Trophoblast cell (in vitro differentiated cells and primary cell): ENCODE measurements at regions not wholly inside any gene's neighbourhood (a gene's known extent, or its start where the extent isn't known, plus 50 kb on each side); places are given as distances from the start of the nearest gene placed in this dataset.
A peak's percentile ranks its signal among the peaks of the same experiment; 100 is the strongest.
"Not testable (repeated sequence)": the region's sequence is repeated elsewhere in the genome, so short reads cannot be mapped to it uniquely, and the experiment has no call there.

ENCODE experiments used
- DNase-seq, 2 donors: peaks; one replicate each; pipeline ENCODE4 v3.0.0-alpha.2; 2016
- H2AFZ ChIP-seq: 2 replicates; pipeline ENCODE4 v1.6.1; 2013; ENCODE audit warnings: low read length, moderate library complexity, mild to moderate bottlenecking; ENCODE audit not compliant: insufficient read depth, poor library complexity
- H2AK5ac ChIP-seq: 2 replicates; pipeline ENCODE4 v1.6.1; 2013; ENCODE audit warnings: mild to moderate bottlenecking, low read length
- H2BK120ac ChIP-seq: 2 replicates; pipeline ENCODE4 v1.6.1; 2013; ENCODE audit warnings: low read length, mild to moderate bottlenecking, moderate library complexity; ENCODE audit not compliant: insufficient read depth, poor library complexity
- H2BK12ac ChIP-seq: 2 replicates; pipeline ENCODE4 v1.6.1; 2013; ENCODE audit warnings: mild to moderate bottlenecking, low read length, moderate library complexity
- H2BK5ac ChIP-seq: 2 replicates; pipeline ENCODE4 v1.6.1; 2013; ENCODE audit warnings: low read length, low read depth, moderate library complexity, mild to moderate bottlenecking; ENCODE audit not compliant: poor library complexity
- H3K14ac ChIP-seq: 2 replicates; pipeline ENCODE4 v1.6.1; 2013; ENCODE audit warnings: mild to moderate bottlenecking, low read length
- H3K18ac ChIP-seq: 2 replicates; pipeline ENCODE4 v1.6.1; 2013; ENCODE audit warnings: mild to moderate bottlenecking, low read length
- H3K23ac ChIP-seq: 2 replicates; pipeline ENCODE4 v1.6.1; 2013; ENCODE audit warnings: low read length
- H3K27ac ChIP-seq: 2 replicates; pipeline ENCODE4 v1.5.1; 2013; ENCODE audit warnings: low read depth, mild to moderate bottlenecking, inconsistent platforms, low read length, moderate library complexity
- H3K27me3 ChIP-seq: 2 replicates; pipeline ENCODE4 v1.6.1; 2013; ENCODE audit warnings: inconsistent platforms, mild to moderate bottlenecking, low read length, moderate library complexity; ENCODE audit not compliant: insufficient read depth
- H3K36me3 ChIP-seq, 2 experiments: 1 replicate in 1 of 2; 2 replicates in 1 of 2; pipeline ENCODE4 v1.6.1; 2013; ENCODE audit warnings: low read length in 2 of 2, mild to moderate bottlenecking in 2 of 2, moderate library complexity in 1 of 2; ENCODE audit not compliant: insufficient read depth in 2 of 2, control insufficient read depth in 1 of 2
- H3K4ac ChIP-seq: 2 replicates; pipeline ENCODE4 v1.6.1; 2013; ENCODE audit warnings: low read depth, mild to moderate bottlenecking, low read length, moderate library complexity
- H3K4me1 ChIP-seq, 2 experiments: 1 replicate in 1 of 2; 2 replicates in 1 of 2; pipeline ENCODE4 v1.6.1; 2013; ENCODE audit warnings: low read length in 2 of 2, mild to moderate bottlenecking in 2 of 2, moderate library complexity in 1 of 2; ENCODE audit not compliant: insufficient read depth in 2 of 2, control insufficient read depth in 1 of 2
- H3K4me2 ChIP-seq: 2 replicates; pipeline ENCODE4 v1.6.1; 2013; ENCODE audit warnings: inconsistent platforms, mild to moderate bottlenecking, low read length, moderate library complexity
- H3K4me3 ChIP-seq: 2 replicates; pipeline ENCODE4 v1.5.1; 2013; ENCODE audit warnings: mild to moderate bottlenecking, low read depth, low read length, inconsistent platforms
- H3K79me1 ChIP-seq: one replicate; pipeline ENCODE4 v1.6.1; 2013; ENCODE audit warnings: low read length
- H3K79me2 ChIP-seq: 2 replicates; pipeline ENCODE4 v1.6.1; 2013; ENCODE audit warnings: low read length, mild to moderate bottlenecking; ENCODE audit not compliant: control insufficient read depth, insufficient read depth, poor library complexity
- H3K9ac ChIP-seq: 2 replicates; pipeline ENCODE4 v1.6.1; 2013; ENCODE audit warnings: mild to moderate bottlenecking, low read length
- H3K9me3 ChIP-seq: 2 replicates; pipeline ENCODE4 v1.6.1; 2013; ENCODE audit warnings: low read depth, mild to moderate bottlenecking, control low read depth, inconsistent platforms, low read length; ENCODE audit not compliant: insufficient read depth
- H4K12ac ChIP-seq: 2 replicates; pipeline ENCODE4 v1.6.1; 2013; ENCODE audit warnings: low read depth, mild to moderate bottlenecking, low read length, moderate library complexity
- H4K8ac ChIP-seq: 2 replicates; pipeline ENCODE4 v1.6.1; 2013; ENCODE audit warnings: low read depth, mild to moderate bottlenecking, low read length, moderate library complexity
- H4K91ac ChIP-seq: one replicate; pipeline ENCODE4 v1.6.1; 2013; ENCODE audit warnings: low read depth, mild to moderate bottlenecking, low read length, moderate library complexity
- WGBS: extraction: QIAGEN DNeasy Blood & Tissue Kit; methylation state at CpG from one replicate; pipeline ENCODE4 v1.1.7; 2013; ENCODE audit warnings: missing lambda C conversion rate; ENCODE audit not compliant: insufficient read length, insufficient coverage; ENCODE audit errors: extremely low coverage; 5-methylcytosine and 5-hydroxymethylcytosine counted together

DNA sequence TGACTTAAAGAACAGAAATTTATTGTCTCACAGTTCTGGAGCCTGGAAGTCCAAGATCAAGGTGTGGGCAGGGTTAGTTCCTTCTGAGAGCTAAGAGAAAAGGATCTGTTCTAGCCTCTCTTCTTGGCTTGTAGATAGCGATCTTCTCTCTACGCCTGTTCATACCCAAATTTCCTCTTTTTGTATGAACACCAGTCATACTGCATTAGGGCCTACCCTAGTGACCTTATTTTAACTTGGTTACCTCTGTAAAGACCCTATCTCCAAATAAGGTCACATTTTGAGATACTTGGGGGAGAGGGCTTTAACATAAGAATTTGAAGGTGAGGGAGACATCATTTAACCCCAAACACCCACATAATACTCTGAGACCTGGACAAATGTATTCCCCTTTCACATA is 55.6 kb upstream of the SPP1 start:
- Histone ChIP-seq H4K91ac (no peak overlapping the region), H4K8ac (no peak overlapping the region), H3K79me1 (peaks cover 9% of the 10 kb centered on the region), H3K27me3 (no peaks in the 10 kb centered on the region), H3K79me2 (no peaks in the 10 kb centered on the region), H2AK5ac (no peak overlapping the region), H2AFZ (no peak overlapping the region), H4K12ac (no peak overlapping the region), H2BK120ac (peak overlapping the region; percentile 55), H3K18ac (no peak overlapping the region), H3K14ac (no peak overlapping the region), H3K36me3 (no peaks in the 10 kb centered on the region), H3K9ac (no peak overlapping the region), H3K4me1 (peaks cover 6 to 18% of the 10 kb centered on the region in 2 experiments), H3K4ac (no peak overlapping the region), H3K27ac (peak overlapping the region; percentile 67), H3K4me2 (no peak overlapping the region), H3K9me3 (no peaks in the 10 kb centered on the region), H3K23ac (no peak overlapping the region), H3K4me3 (no peak overlapping the region), H2BK5ac (no peak overlapping the region), H2BK12ac (no peak overlapping the region)
- DNase-seq = no peak
- WGBS = no CpG with 5 or more reads among the region's 2 CpGs

DNA sequence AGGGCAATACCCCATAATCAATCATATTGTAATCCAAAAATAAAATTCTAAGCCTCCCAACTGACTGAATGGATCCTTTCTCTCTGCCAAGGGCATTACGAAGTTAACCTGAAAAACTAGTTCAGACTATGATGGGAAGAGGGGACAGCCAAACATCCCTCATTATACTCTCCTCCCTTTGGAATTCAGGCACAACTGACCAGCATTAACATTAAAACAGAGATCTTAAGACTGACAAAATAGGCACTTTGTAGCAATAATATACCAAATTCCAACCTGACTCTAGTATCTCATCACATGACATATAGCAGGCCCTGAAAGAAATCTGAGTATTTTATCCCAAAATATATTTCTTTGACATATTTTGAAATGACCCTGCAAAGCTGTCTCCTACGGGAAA is 55.0 kb upstream of the SPP1 start:
- Histone ChIP-seq H3K9me3 (no peaks in the 10 kb centered on the region), H3K9ac (no peak overlapping the region), H3K79me2 (no peaks in the 10 kb centered on the region), H3K4me3 (no peak overlapping the region), H3K18ac (no peak overlapping the region), H3K14ac (no peak overlapping the region), H4K8ac (no peak overlapping the region), H3K4me1 (peaks cover 6 to 18% of the 10 kb centered on the region in 2 experiments), H3K36me3 (no peaks in the 10 kb centered on the region), H2AFZ (no peak overlapping the region), H3K23ac (no peak overlapping the region), H2AK5ac (no peak overlapping the region), H4K12ac (no peak overlapping the region), H3K27me3 (no peaks in the 10 kb centered on the region), H3K27ac (no peak overlapping the region), H2BK120ac (no peak overlapping the region), H3K79me1 (peaks cover 9% of the 10 kb centered on the region), H3K4ac (no peak overlapping the region), H3K4me2 (no peak overlapping the region), H4K91ac (no peak overlapping the region), H2BK12ac (no peak overlapping the region), H2BK5ac (no peak overlapping the region)
- no CpG with 5 or more reads among the region's 2 CpGs for WGBS
- no peak for DNase-seq

DNA sequence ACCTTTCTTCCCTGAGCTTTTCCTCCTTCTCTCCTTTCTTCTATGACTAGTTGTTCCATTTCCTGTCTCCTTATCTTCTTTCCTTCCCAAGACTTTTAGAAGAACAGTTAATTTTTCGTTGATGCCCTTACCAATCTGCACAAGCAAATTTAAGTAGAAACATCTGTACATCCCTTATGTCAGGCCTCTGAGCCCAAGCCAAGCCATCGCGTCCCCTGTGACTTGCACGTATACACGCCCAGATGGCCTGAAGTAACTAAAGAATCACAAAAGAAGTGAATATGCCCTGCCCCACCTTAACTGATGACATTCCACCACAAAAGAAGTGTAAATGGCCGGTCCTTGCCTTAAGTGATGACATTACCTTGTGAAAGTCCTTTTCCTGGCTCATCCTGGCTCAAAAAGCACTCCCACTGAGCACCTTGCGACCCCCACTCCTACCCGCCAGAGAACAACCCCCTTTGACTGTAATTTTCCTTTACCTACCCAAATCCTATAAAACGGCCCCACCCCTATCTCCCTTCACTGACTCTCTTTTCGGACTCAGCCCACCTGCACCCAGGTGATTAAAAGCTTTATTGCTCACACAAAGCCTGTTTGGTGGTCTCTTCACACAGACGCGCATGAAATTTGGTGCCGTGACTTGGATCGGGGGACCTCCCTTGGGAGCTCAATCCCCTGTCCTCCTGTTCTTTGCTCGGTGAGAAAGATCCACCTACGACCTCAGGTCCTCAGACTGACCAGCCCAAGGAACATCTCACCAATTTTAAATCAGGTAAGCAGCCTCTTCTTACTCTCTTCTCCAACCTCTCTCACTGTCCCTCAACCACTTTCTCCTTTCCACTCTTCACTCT is 53.7 kb upstream of the SPP1 start:
- H4K8ac ChIP-seq, H3K4me3 ChIP-seq, H2AK5ac ChIP-seq, H3K36me3 ChIP-seq, H3K14ac ChIP-seq, H4K12ac ChIP-seq, H3K27me3 ChIP-seq, H3K4ac ChIP-seq, H2BK5ac ChIP-seq, H3K18ac ChIP-seq, H2AFZ ChIP-seq, H3K9ac ChIP-seq, H2BK120ac ChIP-seq, H3K9me3 ChIP-seq, H3K23ac ChIP-seq, DNase-seq, H3K79me2 ChIP-seq, H2BK12ac ChIP-seq, H3K79me1 ChIP-seq, H3K27ac ChIP-seq: not testable (repeated sequence)
- Histone ChIP-seq H4K91ac (peak overlapping the region; percentile 14), H3K4me2 (peak overlapping the region; percentile 34), H3K4me1 (peaks cover 2 to 14% of the 10 kb centered on the region in 2 experiments)
- no CpG with 5 or more reads among the region's 16 CpGs for WGBS

DNA sequence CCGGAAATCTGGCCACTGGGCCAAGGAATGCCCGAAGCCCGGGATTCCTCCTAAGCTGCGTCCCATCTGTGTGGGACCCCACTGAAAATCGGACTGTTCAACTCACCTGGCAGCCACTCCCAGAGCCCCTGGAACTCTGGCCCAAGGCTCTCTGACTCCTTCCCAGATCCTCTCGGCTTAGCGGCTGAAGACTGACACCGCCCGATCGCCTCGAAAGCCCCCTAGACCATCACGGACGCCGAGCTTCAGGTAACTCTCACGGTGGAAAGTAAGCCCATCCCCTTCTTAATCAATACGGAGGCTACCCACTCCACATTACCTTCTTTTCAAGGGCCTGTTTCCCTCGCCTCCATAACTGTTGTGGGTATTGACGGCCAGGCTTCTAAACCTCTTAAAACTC is 51.4 kb upstream of the SPP1 start:
- not testable (repeated sequence) for H3K36me3 ChIP-seq, H3K27ac ChIP-seq, H3K9ac ChIP-seq, H3K79me2 ChIP-seq, H3K23ac ChIP-seq, H3K4ac ChIP-seq, H2AK5ac ChIP-seq, H3K14ac ChIP-seq, H3K9me3 ChIP-seq, H2BK5ac ChIP-seq, H3K4me3 ChIP-seq, H4K12ac ChIP-seq, H2BK120ac ChIP-seq, H3K18ac ChIP-seq, DNase-seq, H4K91ac ChIP-seq, H2AFZ ChIP-seq, H3K27me3 ChIP-seq, H3K79me1 ChIP-seq, H4K8ac ChIP-seq
- Histone ChIP-seq H3K4me1 (peaks cover 0 to 10% of the 10 kb centered on the region in 2 experiments), H2BK12ac (peak overlapping the region; percentile 11), H3K4me2 (peak overlapping the region; percentile 15)
- no CpG with 5 or more reads among the region's 18 CpGs for whole genome bisulfite sequencing
